DOHH2 (cell line): ENCODE measurements at regions not wholly inside any gene's neighbourhood (a gene's known extent, or its start where the extent isn't known, plus 50 kb on each side); places are given as distances from the start of the nearest gene placed in this dataset.
"Not testable (repeated sequence)": the region's sequence is repeated elsewhere in the genome, so short reads cannot be mapped to it uniquely, and the experiment has no call there.

Source experiments
- H3F3A ChIP-seq: fragments of 200-600 bp; sonication (generic), shearing (Covaris generic); 2 replicates; pipeline ENCODE4 v1.6.0; 2016; ENCODE audit warnings: antibody characterized with exemption, mild to moderate bottlenecking; ENCODE audit not compliant: control insufficient read depth, insufficient read depth
- H3K27ac ChIP-seq: fragments of 200-600 bp; sonication (generic); 2 replicates; pipeline ENCODE4 v1.5.1; 2014; ENCODE audit warnings: low read depth, mild to moderate bottlenecking, low read length, moderate library complexity
- H3K27me3 ChIP-seq: fragments of 200-600 bp; sonication (generic); 2 replicates; pipeline ENCODE4 v1.6.1; 2014; ENCODE audit warnings: mild to moderate bottlenecking, low read length, mixed read lengths; ENCODE audit not compliant: control insufficient read depth
- H3K36me3 ChIP-seq: fragments of 200-600 bp; sonication (generic); 2 replicates; pipeline ENCODE4 v1.6.1; 2014; ENCODE audit warnings: mild to moderate bottlenecking, low read length, moderate library complexity, mixed read lengths; ENCODE audit not compliant: control insufficient read depth
- H3K4me1 ChIP-seq: fragments of 200-600 bp; sonication (generic); 2 replicates; pipeline ENCODE4 v1.6.1; 2014; ENCODE audit warnings: mild to moderate bottlenecking, low read length, mixed read lengths; ENCODE audit not compliant: control insufficient read depth
- H3K4me2 ChIP-seq: fragments of 200-600 bp; sonication (generic); 2 replicates; pipeline ENCODE4 v1.6.0; 2014; ENCODE audit warnings: mild to moderate bottlenecking, low read length, moderate library complexity
- H3K4me3 ChIP-seq: fragments of 200-600 bp; sonication (generic); 2 replicates; pipeline ENCODE4 v1.5.1; 2014; ENCODE audit warnings: mild to moderate bottlenecking, low read length, mixed read lengths
- H3K79me2 ChIP-seq: fragments of 200-600 bp; sonication (generic); 2 replicates; pipeline ENCODE4 v1.6.1; 2014; ENCODE audit warnings: mild to moderate bottlenecking, low read length, mixed read lengths; ENCODE audit not compliant: control insufficient read depth
- H3K9me2 ChIP-seq: fragments of 200-600 bp; sonication (generic); replicated peaks from 2 replicates; pipeline ENCODE4 v1.6.1; 2014; ENCODE audit warnings: mild to moderate bottlenecking, low read length, mixed read lengths; ENCODE audit not compliant: control insufficient read depth
- H3K9me3 ChIP-seq: fragments of 200-600 bp; sonication (generic); 2 replicates; pipeline ENCODE4 v1.6.1; 2014; ENCODE audit warnings: antibody characterized with exemption, low read length, mixed read lengths; ENCODE audit not compliant: control insufficient read depth, insufficient read depth
- H4K20me1 ChIP-seq: fragments of 200-600 bp; sonication (generic); 2 replicates; pipeline ENCODE4 v1.6.0; 2014; ENCODE audit warnings: low read depth, mild to moderate bottlenecking, antibody characterized with exemption, low read length, moderate library complexity; ENCODE audit not compliant: control insufficient read depth, insufficient read depth
- EZH2phosphoT487 ChIP-seq: fragments of 200-600 bp; sonication (generic); IDR thresholded peaks from 2 replicates; pipeline ENCODE4 v1.6.1; 2017; ENCODE audit warnings: borderline replicate concordance, mild to moderate bottlenecking, antibody characterized with exemption, low read length, moderate library complexity, mixed read lengths
- TF ChIP-seq, protein P1 (sequence below): fragments of 200-600 bp; sonication (generic); IDR thresholded peaks from one replicate; pipeline ENCODE4 v1.5.1; 2014; ENCODE audit warnings: antibody characterized with exemption, mild to moderate bottlenecking, low read depth, low read length; ENCODE audit not compliant: poor library complexity, severe bottlenecking

DNA sequence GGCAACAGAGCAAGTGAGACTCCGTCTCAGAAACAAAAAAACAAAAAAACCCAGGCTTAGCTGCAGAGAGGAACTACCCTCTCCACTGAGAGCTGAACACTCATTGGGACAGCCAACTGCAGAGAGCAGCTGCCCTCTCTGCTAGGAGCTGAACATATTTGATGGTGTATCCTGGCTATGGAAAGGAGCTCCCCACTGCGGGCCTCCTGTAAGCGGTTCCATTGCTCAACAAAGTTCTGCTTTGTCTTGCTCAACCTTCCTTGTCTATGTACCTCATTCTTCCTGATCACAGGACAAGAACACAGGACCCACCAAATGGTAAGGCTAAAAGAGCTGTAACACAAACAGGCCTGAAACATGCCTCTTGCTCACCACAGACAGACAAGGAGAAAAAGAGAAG lies 246.3 kb upstream of the LRRTM4 start:
- no peaks in the 10 kb centered on the region for H3K9me2 ChIP-seq
- H4K20me1 ChIP-seq = no peaks in the 10 kb centered on the region
- no peak overlapping the region for H3K27ac ChIP-seq
- no peak overlapping the region for H3K4me2 ChIP-seq
- no peak overlapping the region for H3K4me3 ChIP-seq
- H3K36me3 ChIP-seq = no peaks in the 10 kb centered on the region
- H3K79me2 ChIP-seq = no peaks in the 10 kb centered on the region
- no peaks in the 10 kb centered on the region for H3K27me3 ChIP-seq
- no peaks in the 10 kb centered on the region for H3F3A ChIP-seq
- H3K9me3 ChIP-seq = no peaks in the 10 kb centered on the region
- no peaks in the 10 kb centered on the region for H3K4me1 ChIP-seq
- no peak for TF ChIP-seq EZH2phosphoT487
- TF ChIP-seq, protein P1, sequence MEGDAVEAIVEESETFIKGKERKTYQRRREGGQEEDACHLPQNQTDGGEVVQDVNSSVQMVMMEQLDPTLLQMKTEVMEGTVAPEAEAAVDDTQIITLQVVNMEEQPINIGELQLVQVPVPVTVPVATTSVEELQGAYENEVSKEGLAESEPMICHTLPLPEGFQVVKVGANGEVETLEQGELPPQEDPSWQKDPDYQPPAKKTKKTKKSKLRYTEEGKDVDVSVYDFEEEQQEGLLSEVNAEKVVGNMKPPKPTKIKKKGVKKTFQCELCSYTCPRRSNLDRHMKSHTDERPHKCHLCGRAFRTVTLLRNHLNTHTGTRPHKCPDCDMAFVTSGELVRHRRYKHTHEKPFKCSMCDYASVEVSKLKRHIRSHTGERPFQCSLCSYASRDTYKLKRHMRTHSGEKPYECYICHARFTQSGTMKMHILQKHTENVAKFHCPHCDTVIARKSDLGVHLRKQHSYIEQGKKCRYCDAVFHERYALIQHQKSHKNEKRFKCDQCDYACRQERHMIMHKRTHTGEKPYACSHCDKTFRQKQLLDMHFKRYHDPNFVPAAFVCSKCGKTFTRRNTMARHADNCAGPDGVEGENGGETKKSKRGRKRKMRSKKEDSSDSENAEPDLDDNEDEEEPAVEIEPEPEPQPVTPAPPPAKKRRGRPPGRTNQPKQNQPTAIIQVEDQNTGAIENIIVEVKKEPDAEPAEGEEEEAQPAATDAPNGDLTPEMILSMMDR = no peak

DNA sequence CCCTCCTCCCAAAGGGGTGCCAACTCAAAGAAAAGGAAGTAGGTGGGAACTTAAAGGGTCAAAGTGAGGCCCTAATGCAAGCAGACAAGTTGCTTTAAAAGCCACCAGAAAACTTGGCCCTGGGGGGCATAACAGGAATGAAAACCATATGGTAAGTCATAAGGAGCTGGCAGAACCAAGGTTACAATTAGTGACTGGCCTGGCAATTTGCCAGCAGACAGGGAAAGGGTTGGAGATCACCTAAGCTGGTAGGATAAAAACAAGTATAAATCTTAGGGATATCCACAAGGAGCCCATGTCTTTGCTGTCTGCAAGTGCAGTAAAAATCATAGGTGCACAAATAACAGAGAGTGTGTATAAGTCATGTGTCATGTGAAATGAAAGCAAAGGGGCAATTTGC lies 256.7 kb upstream of the LRRTM4 start:
- H3F3A ChIP-seq = no peaks in the 10 kb centered on the region
- H3K4me3 ChIP-seq = no peak overlapping the region
- H3K36me3 ChIP-seq = no peaks in the 10 kb centered on the region
- no peak overlapping the region for H3K27ac ChIP-seq
- no peaks in the 10 kb centered on the region for H4K20me1 ChIP-seq
- H3K9me3 ChIP-seq = no peaks in the 10 kb centered on the region; the same call in 1 of the 2 replicates
- H3K4me1 ChIP-seq = no peaks in the 10 kb centered on the region
- TF ChIP-seq, protein P1 = no peak
- TF ChIP-seq EZH2phosphoT487 = no peak
- H3K4me2 ChIP-seq = no peak overlapping the region
- H3K79me2 ChIP-seq = no peaks in the 10 kb centered on the region
- H3K27me3 ChIP-seq = no peaks in the 10 kb centered on the region
- no peaks in the 10 kb centered on the region for H3K9me2 ChIP-seq

DNA sequence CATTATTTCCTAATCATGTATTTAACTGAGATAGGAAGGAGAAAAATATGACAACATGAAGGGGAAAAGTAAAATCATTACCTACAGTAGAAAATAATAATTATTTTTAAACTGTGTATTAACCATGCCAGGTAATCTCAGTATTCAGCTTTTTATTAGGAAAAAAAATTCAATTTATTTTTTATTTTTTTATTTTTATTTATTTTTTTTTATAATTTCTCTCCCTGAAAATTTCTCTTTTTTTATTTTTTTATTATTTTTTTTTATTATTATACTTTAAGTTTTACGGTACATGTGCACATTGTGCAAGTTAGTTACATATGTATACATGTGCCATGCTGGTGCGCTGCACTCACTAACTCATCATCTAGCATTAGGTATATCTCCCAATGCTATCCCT lies 271.3 kb upstream of the LRRTM4 start:
- not testable (repeated sequence) for H3K27me3 ChIP-seq, H3K9me3 ChIP-seq, H3K4me1 ChIP-seq, H3K4me2 ChIP-seq, H3K79me2 ChIP-seq, H3K4me3 ChIP-seq, H3F3A ChIP-seq, H3K36me3 ChIP-seq, H3K27ac ChIP-seq, H3K9me2 ChIP-seq, H4K20me1 ChIP-seq

DNA sequence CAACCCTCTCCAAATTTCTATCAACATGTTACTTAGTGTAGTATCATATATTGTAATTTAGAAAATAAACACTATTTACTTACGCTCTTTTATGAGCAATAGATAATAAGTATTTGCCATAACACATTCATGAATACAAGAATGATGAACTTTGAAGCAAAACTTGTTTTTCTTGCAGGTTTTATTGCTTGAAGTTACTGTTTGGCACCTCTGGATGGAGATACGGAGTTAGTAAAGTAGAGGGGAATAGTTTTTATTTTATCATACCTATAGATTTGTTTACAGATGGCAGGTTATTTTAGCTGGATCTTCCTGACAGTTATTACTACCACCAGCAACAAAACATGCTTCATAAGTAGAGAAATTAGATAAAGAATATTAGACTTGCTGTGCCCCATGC lies 274.2 kb upstream of the LRRTM4 start:
- TF ChIP-seq EZH2phosphoT487 = no peak
- TF ChIP-seq, protein P1 = no peak
- Histone ChIP-seq H3K79me2 (no peaks in the 10 kb centered on the region), H3K27me3 (no peaks in the 10 kb centered on the region), H3K4me3 (no peak overlapping the region), H3K9me2 (no peaks in the 10 kb centered on the region), H3K9me3 (no peaks in the 10 kb centered on the region), H3K36me3 (no peaks in the 10 kb centered on the region), H3F3A (no peaks in the 10 kb centered on the region), H3K4me1 (no peaks in the 10 kb centered on the region), H3K27ac (no peak overlapping the region), H4K20me1 (no peaks in the 10 kb centered on the region), H3K4me2 (no peak overlapping the region)
